ENCODE measurements at regions not wholly inside any gene's neighbourhood (a gene's known extent, or its start where the extent isn't known, plus 50 kb on each side); places are given as distances from the start of the nearest gene placed in this dataset.
"Not testable (repeated sequence)": the region's sequence is repeated elsewhere in the genome, so short reads cannot be mapped to it uniquely, and the experiment has no call there.

DNA sequence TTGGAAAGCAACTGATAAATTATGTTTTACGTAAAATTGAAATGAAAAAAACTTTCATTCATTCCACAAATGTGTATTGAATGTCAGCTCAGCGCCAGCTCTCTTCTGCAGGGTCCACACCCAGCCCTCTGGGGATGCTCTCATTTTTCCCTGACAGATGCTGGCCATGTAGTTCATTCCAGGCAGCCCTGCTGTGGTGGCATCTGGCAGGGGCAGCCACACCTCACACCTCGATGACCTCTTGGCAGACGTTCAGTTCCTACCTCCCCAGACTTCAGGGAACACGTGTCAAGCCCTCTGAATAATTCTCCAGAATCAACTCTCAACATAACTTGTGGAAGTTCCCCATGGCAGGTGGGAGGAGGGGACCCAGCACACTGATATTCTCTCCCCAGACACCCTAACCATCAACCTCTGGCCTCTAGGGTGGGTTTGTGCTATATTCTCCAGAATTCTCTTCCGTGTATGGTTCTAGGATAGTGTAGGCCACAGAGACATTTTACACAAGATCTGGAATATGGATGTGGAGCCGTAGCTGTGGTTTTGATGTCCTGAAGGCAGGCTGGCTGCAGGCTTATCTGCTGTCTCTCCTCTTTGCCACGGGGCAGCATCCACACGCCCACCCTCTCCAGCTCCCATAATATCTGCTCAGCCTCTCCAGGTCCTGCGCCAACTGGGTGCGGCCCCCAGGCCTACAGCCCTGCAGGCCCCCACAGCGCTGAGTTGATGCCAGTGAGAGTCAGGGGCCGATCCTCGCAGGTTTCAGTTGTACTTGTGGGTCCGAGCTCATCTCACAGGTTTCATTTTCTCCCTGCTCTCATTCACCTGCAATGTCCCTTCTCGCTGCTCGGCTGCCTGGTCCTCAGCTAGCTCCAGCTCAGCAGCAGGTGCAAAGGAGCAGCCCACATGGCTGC lies 175.8 kb upstream of the ARID1B start:
- DNase-seq (ENCODE audit: low read depth), result no peak

DNA sequence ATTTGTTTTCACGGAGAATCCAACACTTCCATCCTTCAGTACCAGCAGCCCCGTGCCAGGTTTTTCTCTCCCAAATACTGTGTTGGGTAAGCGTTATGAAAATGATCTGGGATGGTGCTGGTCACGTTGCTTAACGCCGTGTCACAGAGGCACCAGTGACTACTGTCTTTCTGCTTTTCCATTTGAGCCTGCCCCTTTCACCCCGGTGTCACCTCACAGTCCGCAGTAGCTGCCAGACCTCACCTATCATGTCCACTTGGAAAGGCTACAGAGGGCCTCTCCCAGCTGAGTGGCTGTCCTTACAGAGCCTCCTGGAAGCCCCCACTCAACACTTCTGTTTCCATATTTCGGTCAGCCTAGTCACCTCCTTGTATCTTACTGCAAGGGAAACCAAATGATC lies 176.5 kb upstream of the ARID1B start:
- DNase-seq (ENCODE audit: low read depth), result no peak

DNA sequence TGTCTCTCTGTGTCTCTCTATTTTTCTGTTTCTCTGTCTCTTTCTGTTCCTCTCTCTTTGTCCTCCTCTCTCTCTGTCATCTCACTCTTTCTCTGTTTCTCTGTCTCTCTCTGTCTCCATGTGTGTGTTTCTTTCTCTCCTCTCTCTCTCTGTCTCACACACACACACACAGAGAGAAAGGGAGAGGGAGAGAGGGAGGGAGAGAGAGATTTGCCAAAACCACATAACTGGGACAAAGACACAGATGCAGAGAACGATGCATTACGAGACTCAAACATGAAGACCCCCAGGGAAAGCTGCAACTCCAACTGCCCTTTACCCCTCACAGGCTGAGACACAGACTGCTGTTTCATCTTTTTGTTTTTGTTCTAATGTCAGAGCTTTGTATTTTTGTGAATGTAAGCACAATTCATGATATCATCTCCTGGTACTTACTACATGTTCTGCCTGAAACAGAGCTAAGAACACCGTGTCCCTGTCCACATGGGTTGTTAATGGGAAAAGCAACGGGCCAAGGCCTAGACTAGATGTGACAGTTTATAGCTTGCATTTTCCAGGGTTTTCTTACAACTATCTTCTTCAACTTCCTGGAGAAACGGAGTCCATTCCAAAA lies 177.1 kb upstream of the ARID1B start:
- no peak for DNase-seq (ENCODE audit: low read depth)

DNA sequence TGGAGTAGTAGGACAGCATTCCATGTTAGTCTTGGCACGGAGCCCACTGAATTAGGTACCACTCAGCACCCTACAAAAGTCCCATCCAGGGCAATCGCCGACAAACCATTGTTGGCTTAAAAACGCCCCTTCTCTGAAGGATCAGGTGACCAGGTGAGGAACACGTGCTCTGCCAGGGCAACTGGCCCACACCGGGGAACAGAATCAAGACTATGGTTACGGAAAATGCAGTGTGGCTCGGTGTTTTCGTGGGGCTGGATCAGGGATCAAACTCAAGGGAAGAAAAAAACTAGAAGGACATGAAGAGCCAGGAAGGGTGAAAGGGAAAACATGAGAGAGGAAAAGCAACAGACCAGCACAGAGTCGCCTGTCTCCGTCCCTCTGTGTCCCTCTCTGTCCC lies 177.8 kb upstream of the ARID1B start:
- no peak for DNase-seq (ENCODE audit: low read depth)

DNA sequence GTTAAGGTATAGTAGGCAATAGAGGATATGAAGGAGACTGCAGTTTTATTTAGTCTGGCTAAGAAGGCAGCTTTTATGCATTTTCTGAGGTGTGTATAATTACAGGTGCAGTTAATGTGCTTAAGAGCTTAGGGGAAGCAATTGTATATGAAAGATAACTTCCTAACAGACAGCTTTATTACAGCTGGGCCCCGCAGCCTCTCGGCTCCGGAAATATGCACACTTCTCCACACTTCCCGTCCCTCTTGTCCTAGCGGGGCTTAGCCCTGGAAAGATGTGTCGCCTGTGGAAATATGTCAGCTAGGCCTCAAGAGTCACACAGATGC lies 178.4 kb upstream of the ARID1B start:
- DNase-seq (ENCODE audit: low read depth), result no peak

DNA sequence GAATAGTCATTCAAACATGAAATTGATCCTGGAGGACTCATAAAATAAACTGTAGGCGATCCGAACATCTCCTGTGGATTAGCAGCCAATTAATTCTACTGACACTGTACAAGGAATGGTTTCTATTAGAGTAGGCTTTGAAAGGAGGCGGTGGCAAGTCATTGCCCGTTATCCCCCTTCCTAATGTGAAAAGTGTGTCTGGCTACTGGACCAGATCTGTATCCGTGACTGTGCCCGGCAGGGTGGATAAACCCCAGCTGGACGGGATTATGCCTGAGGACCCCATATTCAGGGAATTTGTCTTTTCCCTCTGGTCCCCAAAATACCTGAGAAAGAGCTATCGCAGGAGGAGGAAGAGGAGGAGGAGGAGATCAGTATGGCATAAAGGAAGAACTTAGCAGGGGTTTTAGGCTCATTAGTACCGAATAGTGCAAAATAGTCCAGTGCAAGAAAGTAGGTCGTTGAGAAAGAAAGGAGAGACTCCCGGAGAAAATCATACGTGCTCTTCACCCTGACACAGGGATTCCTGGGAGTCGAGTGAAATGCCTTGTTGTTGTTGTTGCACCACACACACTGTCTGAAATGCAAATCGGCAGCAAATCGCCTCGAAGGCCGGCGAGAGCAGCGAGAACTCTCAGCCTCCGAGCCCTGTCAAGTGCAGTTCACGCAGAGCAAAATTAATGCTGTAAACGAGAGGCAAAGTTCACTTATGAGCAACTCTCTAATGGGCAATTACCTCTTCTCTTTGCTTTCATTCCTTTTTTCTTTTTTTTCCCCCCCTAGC lies 178.9 kb upstream of the ARID1B start:
- no peak for DNase-seq (ENCODE audit: low read depth)

DNA sequence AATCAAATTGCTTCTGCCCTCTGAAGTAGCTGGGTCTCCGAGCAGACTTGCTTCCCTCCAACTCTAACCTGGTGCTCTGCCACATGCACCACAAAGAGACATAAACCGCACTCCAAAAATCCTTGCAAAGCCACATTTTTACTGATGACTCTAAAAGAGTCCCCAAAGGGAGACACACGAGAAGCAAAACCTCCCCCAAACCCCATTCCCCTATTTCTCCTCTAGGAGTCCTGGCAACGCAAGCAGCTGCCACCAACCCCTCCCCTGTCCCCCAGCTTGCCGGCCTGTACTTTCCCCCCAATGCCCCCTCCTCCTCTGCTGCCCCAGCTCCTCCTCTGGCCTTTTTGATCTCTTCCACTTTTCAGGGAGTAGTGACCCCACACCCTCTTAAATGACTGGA lies 180.1 kb upstream of the ARID1B start:
- DNase-seq (ENCODE audit: low read depth), result no peak

DNA sequence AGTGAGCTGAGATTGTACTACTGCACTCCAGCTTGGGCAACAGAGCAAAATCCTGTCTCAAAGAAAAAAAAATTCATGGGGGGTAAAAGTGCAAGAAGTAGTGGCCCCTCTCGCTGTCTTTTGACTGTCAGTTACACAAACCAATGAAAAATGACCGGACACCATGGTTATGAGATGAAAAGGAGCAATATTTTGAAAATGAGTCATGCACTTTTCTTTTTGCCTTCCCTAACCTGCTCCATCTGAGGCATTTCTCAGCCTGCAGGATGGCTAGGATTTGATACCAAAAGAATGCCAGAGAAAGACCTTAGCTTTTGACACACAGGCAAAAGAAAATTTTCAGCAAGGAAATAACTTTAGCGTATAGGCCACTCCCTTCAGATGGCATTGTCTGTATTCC lies 181.7 kb upstream of the ARID1B start:
- no peak for DNase-seq (ENCODE audit: low read depth)

DNA sequence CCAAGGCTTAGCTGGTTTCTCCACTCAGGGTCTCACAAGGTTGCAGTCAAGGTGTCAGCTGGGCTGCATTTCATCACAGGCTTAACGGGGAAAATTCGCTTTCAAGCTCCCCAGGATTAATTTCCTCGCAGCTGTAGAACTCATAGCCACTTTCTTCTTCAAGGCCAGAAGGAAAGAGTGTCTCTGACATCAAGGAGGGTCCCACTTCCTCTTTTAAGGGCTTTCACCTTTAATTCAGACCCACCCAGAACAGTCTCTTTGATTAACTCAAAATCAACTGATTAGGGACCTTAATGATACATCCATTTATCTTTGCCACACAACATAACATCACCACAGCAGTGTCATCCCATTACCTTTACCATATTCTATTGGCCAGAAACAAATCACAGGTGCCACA lies 183.3 kb upstream of the ARID1B start:
- DNase-seq (ENCODE audit: low read depth), result no peak

DNA sequence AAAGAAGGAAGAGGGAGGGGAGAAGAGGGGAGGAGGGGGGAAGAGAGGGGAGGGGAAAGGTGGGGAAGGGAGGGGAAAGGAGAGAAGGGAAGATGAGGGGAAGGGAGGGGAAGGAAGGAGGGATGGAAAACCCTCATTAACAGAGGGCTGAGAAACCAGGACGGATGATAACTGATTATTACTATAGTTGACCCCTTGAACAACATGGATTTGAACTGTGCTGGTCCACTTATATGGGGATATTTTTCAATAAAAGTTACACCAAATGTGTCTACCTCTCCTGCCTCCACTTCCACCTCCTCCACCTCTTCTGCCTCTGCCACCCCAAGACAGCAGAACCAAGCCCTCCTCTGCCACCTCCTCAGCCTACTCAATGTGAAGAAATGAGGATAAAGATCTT lies 184.1 kb upstream of the ARID1B start:
- no peak for DNase-seq (ENCODE audit: low read depth)

DNA sequence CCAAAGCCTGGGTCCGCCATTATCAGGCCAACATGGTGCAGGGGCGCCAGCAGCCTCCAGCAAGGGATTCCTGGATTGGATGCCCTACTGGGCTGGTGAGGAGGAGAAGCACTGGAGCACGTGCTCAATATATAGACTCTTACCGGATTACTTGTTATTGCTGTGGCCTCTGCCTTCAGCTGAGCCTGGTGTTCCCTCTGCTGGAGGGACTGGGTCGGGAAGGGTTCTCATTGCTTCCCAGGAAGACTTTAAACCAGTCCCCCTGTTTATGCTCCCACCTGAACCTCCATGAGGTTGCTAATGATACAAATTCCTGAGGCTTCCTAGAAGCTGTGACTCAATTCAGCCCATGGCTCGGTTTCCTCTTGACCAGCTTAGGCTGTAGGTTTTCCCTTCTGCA lies 186.7 kb upstream of the ARID1B start:
- DNase-seq (ENCODE audit: low read depth), result no peak

DNA sequence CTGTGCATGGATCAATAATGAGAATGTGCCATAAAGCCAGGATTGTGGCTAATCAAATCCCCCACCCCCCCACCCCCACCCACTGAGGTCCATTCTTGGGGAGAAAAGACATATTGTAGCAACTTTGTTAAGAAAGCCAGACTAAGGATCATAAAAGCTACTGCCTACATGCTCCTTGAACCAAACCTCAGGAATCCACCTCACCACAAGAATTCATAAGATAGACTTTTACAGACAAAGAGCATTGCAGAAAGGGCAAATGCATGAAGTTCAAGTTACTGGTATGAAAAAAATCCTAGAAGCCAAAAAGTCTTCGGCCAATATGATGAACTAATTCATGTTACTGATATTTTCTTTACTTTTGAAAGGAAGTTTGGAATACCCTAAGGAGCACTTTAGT lies 187.9 kb upstream of the ARID1B start:
- DNase-seq (ENCODE audit: low read depth), result peak; percentile 15

DNA sequence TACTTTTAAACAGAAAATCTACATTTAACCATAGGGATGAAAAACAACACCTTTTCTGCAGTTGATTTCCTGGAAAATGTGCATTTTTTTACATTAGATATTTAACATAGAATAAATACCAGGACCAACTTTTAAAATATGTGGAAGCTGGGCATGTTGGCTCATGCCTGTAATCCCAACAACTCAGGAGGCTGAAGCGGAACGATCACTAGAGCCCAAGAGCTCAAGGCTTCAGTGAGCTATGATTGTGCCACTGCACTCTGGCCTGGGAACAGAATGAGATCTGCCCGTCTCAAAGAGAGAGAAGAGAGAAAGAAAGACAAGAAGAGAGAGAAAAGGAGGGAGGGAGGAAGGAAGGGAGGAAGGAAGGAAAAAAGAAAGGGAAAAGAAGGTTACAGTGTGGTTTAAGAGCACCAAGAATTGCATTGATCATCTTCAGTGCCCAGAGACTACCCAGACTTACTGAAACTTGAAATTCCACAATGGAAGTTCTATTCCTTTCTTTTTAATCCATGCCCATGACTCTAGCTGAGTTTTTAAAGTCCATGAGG lies 189.4 kb upstream of the ARID1B start:
- DNase-seq (ENCODE audit: low read depth), result no peak

DNA sequence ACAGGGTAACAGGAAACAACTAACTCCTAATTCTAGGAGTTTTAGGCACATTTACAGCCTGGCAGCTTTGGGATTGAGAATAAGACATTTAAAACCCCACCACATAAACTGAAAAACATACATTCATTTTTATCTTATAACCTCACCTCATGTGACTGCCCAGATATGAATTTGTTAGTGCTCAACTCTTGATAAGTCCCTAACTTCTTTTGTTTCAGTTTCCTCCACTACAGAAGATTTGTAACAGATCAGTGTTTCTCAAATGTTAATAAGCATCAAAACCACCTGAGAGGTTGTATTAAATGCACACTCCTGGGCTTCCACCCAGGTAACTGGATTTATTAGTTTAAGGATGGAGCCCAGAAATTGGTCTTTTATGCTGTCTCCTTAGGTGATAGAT lies 190.1 kb upstream of the ARID1B start:
- DNase-seq (ENCODE audit: low read depth), result no peak

DNA sequence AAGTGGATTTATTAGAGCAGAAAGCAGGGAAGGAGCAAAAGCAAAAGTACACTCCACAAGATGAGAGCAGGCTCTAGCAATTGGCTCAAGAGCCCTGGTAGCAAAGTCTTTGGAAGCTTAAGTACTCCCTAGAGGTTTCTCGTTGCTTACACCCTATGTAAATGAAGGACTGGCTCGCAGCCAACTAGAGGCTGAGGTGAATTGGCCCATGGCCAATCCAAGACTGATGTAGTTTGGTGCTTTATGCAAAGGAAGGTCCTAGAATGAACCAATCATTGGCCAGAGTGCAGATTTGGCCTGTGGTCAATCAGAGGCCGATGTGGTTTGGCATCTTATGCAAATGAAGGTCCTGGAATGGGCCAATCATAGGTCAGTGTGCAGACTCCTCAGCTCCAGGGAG lies 191.3 kb upstream of the ARID1B start:
- no peak for DNase-seq (ENCODE audit: low read depth)

DNA sequence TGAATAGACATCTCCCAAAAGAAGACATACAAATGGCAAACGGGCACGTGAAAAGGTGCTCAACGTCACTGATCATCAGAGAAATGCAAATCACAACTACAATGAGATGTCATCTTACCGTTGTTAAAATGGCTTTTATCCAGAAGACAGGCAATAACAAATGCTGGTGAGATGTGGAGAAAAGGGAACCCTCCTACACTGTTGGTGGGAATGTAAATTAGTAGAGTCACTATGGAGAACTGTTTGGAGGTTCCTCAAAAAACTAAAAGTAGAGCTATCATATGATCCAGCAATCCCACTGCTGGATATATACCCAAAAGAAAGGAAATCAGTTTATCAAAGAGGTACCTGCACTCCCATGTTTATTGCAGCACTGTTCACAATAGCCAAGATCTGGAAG lies 193.1 kb upstream of the ARID1B start:
- not testable (repeated sequence) for DNase-seq (ENCODE audit: low read depth)

DNA sequence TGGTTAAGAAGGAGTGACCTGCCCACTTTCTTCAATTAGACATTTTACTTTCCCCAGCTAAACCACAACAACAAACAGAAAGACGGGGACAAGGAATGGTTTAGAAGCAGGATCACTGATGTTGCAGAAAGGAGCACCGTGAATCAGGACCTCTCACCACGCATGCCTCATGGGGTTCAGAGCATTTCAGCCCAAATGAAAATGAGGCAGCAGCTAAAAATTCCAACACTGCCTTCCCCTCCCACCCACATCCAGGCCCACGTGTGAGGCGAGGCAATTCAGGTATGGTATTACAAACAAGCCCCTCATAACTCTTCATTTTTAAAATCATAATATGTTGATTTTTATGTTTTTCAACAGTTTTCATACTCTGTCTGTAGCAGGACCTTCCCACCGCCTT lies 194.1 kb upstream of the ARID1B start:
- no peak for DNase-seq (ENCODE audit: low read depth)

DNA sequence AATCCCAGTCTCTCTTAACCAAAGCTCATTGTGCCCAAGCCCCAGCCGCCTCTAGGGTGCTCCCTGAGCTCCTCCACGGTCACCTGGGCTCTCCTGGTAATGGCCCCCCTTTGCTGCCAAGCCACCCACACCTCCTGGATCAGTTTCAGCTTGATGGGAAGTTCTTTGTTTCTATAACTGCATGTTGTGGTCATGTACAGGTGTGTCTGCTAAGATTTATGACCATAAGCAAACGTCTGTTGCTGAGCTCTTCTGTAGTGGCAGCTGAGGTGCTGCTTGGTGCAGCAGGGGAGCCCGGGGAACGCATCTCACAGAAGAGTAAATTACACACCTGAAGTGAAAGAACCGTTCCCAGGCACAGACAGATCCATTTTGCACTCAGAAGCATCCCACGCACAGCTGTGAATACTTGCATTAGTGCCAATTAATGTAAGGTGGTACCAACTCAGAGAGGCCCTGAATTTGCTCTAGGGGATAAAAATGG lies 194.6 kb upstream of the ARID1B start:
- no peak for DNase-seq (ENCODE audit: low read depth)

DNA sequence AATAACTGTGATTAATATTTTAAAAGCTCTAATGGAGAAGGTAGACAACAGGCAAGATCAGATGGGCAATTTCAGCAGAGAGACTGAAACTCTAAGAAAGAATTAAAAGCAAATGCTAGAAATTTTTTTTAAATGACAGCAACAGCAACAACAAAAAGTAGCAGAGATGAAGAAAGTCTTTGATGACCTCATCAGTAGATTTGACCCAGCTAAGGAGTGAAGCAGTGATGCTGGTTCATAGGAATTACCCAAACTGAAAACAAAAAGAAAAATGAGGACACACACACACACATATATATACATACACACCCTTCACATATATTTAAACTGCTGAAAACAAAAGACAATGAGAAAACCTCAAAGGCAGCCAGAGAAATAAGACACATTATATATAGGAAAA lies 197.6 kb upstream of the ARID1B start:
- DNase-seq (ENCODE audit: low read depth), result no peak

DNA sequence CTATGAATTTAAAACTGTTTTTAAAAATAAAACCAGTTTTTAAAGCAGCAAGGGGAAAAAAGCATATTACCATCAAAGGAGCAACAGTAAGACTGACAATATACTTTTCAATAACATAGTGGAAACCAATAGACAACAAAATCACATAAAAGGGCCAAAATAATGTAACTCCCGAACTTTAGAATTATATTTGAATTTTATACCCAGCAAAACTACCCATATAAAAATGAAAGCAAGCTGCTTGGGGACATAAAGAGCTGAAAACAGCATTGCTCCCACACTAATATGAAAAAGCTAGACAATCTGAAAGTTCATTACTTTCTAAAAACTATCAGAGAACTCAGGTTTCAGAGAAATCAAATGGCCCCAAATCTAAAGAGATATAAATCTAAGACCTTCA lies 199.4 kb upstream of the ARID1B start:
- DNase-seq (ENCODE audit: low read depth), result no peak

DNA sequence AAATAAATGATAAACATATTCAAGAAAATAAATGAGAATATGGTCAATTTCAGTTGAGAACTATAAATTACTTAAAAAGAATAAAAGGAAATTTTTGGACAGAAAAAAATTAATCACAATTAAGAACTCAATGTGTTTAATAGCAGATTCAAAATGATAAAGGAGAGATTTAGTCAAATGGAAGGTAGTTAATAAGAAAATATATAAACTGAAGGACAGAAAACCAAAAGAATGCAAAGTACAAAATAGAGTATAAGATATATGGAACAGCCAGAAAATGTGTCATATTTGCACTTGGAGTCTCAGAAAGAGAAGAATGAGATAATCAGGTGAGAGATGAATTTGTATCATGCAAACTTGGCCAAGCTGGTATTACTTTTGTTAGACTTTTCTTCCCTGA lies 201.8 kb upstream of the ARID1B start:
- DNase-seq (ENCODE audit: low read depth), result no peak

DNA sequence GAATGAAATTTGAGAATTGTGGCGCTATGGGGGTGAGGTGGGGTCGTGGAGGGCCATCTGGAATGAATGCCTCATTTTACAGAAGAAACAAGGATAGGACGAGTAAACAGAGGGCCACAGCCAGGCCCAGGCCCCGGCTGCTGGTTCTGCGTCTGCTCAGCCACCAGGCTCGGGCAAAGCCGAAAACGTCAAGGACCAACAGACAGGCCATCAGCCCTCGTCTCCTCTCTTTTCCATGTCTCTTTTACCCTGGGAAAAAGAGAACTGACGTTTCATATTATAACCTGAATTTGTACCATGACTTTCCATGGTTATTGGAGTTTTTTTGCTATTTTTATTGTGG lies 212.4 kb upstream of the ARID1B start:
- DNase-seq (ENCODE audit: low read depth), result no peak

Data from HS-27A (cell line).